ENCODE measurements at regions not wholly inside any gene's neighbourhood (a gene's known extent, or its start where the extent isn't known, plus 50 kb on each side); places are given as distances from the start of the nearest gene placed in this dataset.

DNA sequence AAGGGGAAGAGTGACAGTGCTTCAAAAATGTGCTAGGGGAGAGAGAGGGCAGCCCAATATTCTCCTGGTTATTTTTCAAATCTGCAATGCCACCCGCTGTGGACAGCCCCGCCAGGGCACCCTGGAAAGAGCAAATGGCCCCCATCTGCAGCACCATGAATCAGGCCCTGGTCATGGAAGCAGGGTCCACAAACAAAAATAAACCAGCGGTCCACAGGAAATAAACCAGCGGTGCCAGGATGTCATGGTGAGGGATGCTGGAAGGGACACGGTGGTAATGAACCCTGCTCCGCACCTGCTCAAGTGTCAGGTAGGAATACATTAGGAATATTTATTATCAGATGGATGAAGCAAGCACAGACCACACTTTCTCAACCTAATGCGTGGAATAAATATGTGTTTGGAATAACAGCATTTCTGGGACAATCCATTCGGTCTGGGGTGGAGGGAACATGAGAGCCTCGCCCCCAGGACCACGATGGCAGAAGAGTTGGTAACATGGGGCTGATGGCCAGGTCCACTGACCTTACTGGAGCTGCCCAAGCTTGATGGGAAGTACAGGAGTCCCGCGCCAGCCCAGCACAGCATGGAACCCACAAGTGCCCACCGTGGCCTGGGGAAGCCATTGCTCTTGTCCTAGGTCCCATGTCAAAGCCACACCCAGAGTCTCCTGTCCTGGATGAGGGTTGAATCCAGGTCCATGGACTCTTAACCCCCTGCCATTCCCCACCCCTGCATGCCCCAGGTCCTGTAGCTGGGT, 181.7 kb downstream of the BRD1 start:
- no peaks in the 10 kb centered on the region for H3F3A ChIP-seq (ENCODE audit: insufficient read depth, low read length)
- H3K4me2 ChIP-seq (ENCODE audit: low read depth, low read length): no peak overlapping the region
- H3K9ac ChIP-seq (ENCODE audit: low read length): no peak overlapping the region
- no peak overlapping the region for H3K27ac ChIP-seq (ENCODE audit: low read length)
- peaks cover 92% of the 10 kb centered on the region for H3K79me2 ChIP-seq (ENCODE audit: low read length)
- H2AFZ ChIP-seq (ENCODE audit: low read length): no peak overlapping the region
- TF ChIP-seq EZH2 (optimal IDR thresholded peaks at IDR 0.05; ENCODE audit: low read depth, low read length) (no peak), EZH2phosphoT487 (IDR thresholded peaks at IDR 0.05; ENCODE audit: low read length) (no peak)
- TF ChIP-seq, protein P1, sequence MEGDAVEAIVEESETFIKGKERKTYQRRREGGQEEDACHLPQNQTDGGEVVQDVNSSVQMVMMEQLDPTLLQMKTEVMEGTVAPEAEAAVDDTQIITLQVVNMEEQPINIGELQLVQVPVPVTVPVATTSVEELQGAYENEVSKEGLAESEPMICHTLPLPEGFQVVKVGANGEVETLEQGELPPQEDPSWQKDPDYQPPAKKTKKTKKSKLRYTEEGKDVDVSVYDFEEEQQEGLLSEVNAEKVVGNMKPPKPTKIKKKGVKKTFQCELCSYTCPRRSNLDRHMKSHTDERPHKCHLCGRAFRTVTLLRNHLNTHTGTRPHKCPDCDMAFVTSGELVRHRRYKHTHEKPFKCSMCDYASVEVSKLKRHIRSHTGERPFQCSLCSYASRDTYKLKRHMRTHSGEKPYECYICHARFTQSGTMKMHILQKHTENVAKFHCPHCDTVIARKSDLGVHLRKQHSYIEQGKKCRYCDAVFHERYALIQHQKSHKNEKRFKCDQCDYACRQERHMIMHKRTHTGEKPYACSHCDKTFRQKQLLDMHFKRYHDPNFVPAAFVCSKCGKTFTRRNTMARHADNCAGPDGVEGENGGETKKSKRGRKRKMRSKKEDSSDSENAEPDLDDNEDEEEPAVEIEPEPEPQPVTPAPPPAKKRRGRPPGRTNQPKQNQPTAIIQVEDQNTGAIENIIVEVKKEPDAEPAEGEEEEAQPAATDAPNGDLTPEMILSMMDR (IDR thresholded peaks at IDR 0.05; ENCODE audit: low read length): no peak
- H3K27me3 ChIP-seq (replicated peaks; ENCODE audit: insufficient read depth, low read length): no peaks in the 10 kb centered on the region
- no peaks in the 10 kb centered on the region for H3K9me3 ChIP-seq (replicated peaks; ENCODE audit: insufficient read depth, low read length)
- no peaks in the 10 kb centered on the region; the same call in 1 of the 2 replicates for H3K36me3 ChIP-seq (replicated peaks; ENCODE audit: insufficient read depth, low read length)
- no peaks in the 10 kb centered on the region for H3K4me1 ChIP-seq (ENCODE audit: low read length)
- no peak overlapping the region for H3K4me3 ChIP-seq (ENCODE audit: low read length)
- H4K20me1 ChIP-seq (ENCODE audit: insufficient read depth, low read length): peaks cover 3% of the 10 kb centered on the region; the same call in 1 of the 2 replicates
- no peak for DNase-seq
- no peaks in the 10 kb centered on the region for H3K9me2 ChIP-seq (replicated peaks; ENCODE audit: insufficient read depth, low read length)

DNA sequence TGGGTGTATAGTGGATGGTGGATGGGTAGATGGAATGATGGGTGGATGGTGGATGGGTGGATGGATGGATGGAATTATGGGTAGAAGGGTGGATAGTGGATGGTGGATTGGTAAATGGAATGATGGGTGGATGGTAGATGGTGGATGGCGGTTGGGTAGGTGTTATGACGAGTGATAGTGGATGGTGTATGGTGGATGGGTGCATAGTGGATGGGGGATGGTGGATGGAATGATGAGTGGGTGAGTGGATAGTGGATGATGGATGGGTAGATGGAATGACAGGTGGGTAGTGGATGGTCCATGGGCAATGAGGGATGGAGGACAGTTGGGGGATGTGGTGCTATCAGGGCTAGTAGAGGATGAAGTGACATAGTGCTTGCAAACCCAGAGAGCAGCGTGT, 182.4 kb downstream of the BRD1 start:
- H3K27ac ChIP-seq (ENCODE audit: low read length): no peak overlapping the region
- no peak overlapping the region for H2AFZ ChIP-seq (ENCODE audit: low read length)
- H3K79me2 ChIP-seq (ENCODE audit: low read length): peaks cover 92% of the 10 kb centered on the region
- H3F3A ChIP-seq (ENCODE audit: insufficient read depth, low read length): no peaks in the 10 kb centered on the region
- H4K20me1 ChIP-seq (ENCODE audit: insufficient read depth, low read length): no peaks in the 10 kb centered on the region
- no peak for DNase-seq
- H3K4me1 ChIP-seq (ENCODE audit: low read length): no peaks in the 10 kb centered on the region
- no peak overlapping the region for H3K4me3 ChIP-seq (ENCODE audit: low read length)
- no peaks in the 10 kb centered on the region for H3K9me3 ChIP-seq (replicated peaks; ENCODE audit: insufficient read depth, low read length)
- no peaks in the 10 kb centered on the region; the same call in 1 of the 2 replicates for H3K36me3 ChIP-seq (replicated peaks; ENCODE audit: insufficient read depth, low read length)
- H3K9me2 ChIP-seq (replicated peaks; ENCODE audit: insufficient read depth, low read length): no peaks in the 10 kb centered on the region
- TF ChIP-seq EZH2 (optimal IDR thresholded peaks at IDR 0.05; ENCODE audit: low read depth, low read length) (no peak), EZH2phosphoT487 (IDR thresholded peaks at IDR 0.05; ENCODE audit: low read length) (no peak)
- TF ChIP-seq, protein P1 (IDR thresholded peaks at IDR 0.05; ENCODE audit: low read length): no peak
- no peak overlapping the region for H3K4me2 ChIP-seq (ENCODE audit: low read depth, low read length)
- H3K27me3 ChIP-seq (replicated peaks; ENCODE audit: insufficient read depth, low read length): no peaks in the 10 kb centered on the region
- H3K9ac ChIP-seq (ENCODE audit: low read length): no peak overlapping the region

DNA sequence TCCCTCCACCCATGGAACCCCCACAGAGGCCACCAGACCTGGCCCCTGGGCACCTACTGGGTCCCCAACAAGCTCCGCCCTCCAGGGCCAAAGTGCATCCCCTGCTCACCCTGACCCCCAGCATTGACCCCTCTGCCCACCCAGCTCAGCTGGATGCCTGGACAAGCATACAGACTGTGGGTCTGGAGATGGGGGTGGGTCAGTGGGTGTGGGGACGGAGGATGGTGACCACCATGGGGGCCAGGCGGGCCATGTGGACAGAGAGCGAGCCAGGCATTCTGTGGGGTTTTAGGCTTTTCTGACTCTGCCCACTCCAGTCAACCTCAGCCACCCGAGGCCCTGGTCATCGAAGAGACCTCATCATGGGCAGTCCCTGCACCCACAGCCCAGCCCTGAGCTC, 183.7 kb downstream of the BRD1 start:
- no peak overlapping the region for H3K27ac ChIP-seq (ENCODE audit: low read length)
- no peak overlapping the region for H3K4me2 ChIP-seq (ENCODE audit: low read depth, low read length)
- DNase-seq: no peak
- H2AFZ ChIP-seq (ENCODE audit: low read length): no peak overlapping the region
- no peak overlapping the region for H3K4me3 ChIP-seq (ENCODE audit: low read length)
- peaks cover 90% of the 10 kb centered on the region for H3K79me2 ChIP-seq (ENCODE audit: low read length)
- H3K9me2 ChIP-seq (replicated peaks; ENCODE audit: insufficient read depth, low read length): no peaks in the 10 kb centered on the region
- TF ChIP-seq, protein P1 (IDR thresholded peaks at IDR 0.05; ENCODE audit: low read length): no peak
- no peak for TF ChIP-seq EZH2phosphoT487 (IDR thresholded peaks at IDR 0.05; ENCODE audit: low read length)
- no peak for TF ChIP-seq EZH2 (optimal IDR thresholded peaks at IDR 0.05; ENCODE audit: low read depth, low read length)
- H3K9me3 ChIP-seq (replicated peaks; ENCODE audit: insufficient read depth, low read length): no peaks in the 10 kb centered on the region
- H4K20me1 ChIP-seq (ENCODE audit: insufficient read depth, low read length): no peaks in the 10 kb centered on the region
- no peaks in the 10 kb centered on the region for H3F3A ChIP-seq (ENCODE audit: insufficient read depth, low read length)
- no peaks in the 10 kb centered on the region for H3K27me3 ChIP-seq (replicated peaks; ENCODE audit: insufficient read depth, low read length)
- H3K4me1 ChIP-seq (ENCODE audit: low read length): no peaks in the 10 kb centered on the region
- no peaks in the 10 kb centered on the region; the same call in 1 of the 2 replicates for H3K36me3 ChIP-seq (replicated peaks; ENCODE audit: insufficient read depth, low read length)
- H3K9ac ChIP-seq (ENCODE audit: low read length): no peak overlapping the region

Data from MM.1S (cell line).